Mesodermal cell (in vitro differentiated cells): ENCODE measurements at regions not wholly inside any gene's neighbourhood (a gene's known extent, or its start where the extent isn't known, plus 50 kb on each side); places are given as distances from the start of the nearest gene placed in this dataset.
"Not testable (repeated sequence)": the region's sequence is repeated elsewhere in the genome, so short reads cannot be mapped to it uniquely, and the experiment has no call there.

ENCODE experiments used
- H3K27ac ChIP-seq: 2 replicates; pipeline ENCODE4 v1.7.0; 2013; ENCODE audit warnings: mild to moderate bottlenecking, low read depth, low read length, moderate library complexity; ENCODE audit not compliant: severe bottlenecking
- H3K36me3 ChIP-seq: 2 replicates; pipeline ENCODE4 v1.7.1; 2013; ENCODE audit warnings: mild to moderate bottlenecking, low read length, moderate library complexity; ENCODE audit not compliant: control insufficient read depth, insufficient read depth
- H3K4me1 ChIP-seq: one replicate; pipeline ENCODE4 v1.7.1; 2013; ENCODE audit warnings: mild to moderate bottlenecking, low read length; ENCODE audit not compliant: insufficient read depth, control insufficient read depth, poor library complexity, severe bottlenecking
- H3K4me3 ChIP-seq: 2 replicates; pipeline ENCODE4 v1.7.0; 2013; ENCODE audit warnings: low read length, control low read depth, mild to moderate bottlenecking; ENCODE audit not compliant: insufficient read depth, poor library complexity, severe bottlenecking; ENCODE audit errors: extremely low read depth
- H3K9me3 ChIP-seq: 2 replicates; pipeline ENCODE4 v1.7.1; 2013; ENCODE audit warnings: mild to moderate bottlenecking, low read length, moderate library complexity; ENCODE audit not compliant: control insufficient read depth
- WGBS, 2 experiments: methylation state at CpG; one replicate each; pipeline ENCODE4 v1.1.5; 2013; ENCODE audit warnings: missing lambda C conversion rate in 2 of 2; ENCODE audit not compliant: insufficient coverage in 2 of 2; 5-methylcytosine and 5-hydroxymethylcytosine counted together

GRCh38 chr2:87334888-87335287 lies 313.2 kb upstream of the PLGLB1 start:
- not testable (repeated sequence) for H3K4me3 ChIP-seq, H3K36me3 ChIP-seq, H3K9me3 ChIP-seq, H3K27ac ChIP-seq, H3K4me1 ChIP-seq
- WGBS, 2 experiments = no CpG with 5 or more reads among the region's 2 CpGs

DNA sequence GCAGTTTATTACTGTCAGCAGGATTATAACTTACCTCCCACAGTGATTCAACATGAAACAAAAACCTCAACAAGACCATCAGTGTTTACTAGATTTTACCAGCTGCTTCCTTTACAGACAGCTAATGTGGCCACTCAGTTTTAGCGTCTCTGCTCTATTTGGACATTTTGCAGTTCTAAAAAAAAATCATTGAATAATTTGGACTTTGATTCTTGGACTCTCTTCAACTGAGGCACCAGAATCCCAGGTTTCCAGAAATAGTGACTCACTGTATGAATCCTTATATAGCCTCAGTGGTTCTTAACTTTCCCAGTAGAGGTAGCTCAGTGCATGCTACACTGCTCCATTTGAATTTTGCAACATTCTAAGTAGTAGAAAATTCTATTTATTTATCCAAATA lies 317.4 kb upstream of the PLGLB1 start:
- H3K4me3 ChIP-seq, H3K27ac ChIP-seq, H3K9me3 ChIP-seq, H3K4me1 ChIP-seq, H3K36me3 ChIP-seq: not testable (repeated sequence)
- 88% methylated on average over 1 of the region's 1 CpG; no CpG with 5 or more reads in 1 of the 2 experiments for WGBS, 2 experiments

DNA sequence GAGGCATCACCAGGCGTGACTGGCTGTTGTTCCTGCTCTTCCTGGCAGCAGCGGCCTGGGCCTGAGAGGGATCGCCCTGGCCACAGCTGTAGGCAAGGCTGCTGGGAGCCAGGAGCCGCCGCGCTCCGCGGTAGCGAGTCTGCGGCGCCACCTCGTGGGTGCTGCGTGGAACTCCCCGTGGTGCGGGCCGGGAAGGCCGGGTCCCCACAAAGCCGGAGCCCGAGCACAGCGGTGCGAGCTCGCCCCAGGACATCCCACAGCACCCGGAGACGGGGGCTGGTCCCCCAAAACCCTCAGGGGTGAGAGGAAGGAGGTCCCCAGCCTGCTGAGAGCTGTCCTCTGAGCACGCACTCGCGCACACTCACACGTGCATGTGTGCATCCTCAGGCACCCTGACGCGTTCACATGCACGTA lies 320.0 kb upstream of the PLGLB1 start:
- not testable (repeated sequence) for H3K4me1 ChIP-seq, H3K4me3 ChIP-seq, H3K36me3 ChIP-seq, H3K27ac ChIP-seq, H3K9me3 ChIP-seq
- 36 to 63% methylated on average over 10 to 11 of the region's 31 CpGs for whole genome bisulfite sequencing, 2 experiments

DNA sequence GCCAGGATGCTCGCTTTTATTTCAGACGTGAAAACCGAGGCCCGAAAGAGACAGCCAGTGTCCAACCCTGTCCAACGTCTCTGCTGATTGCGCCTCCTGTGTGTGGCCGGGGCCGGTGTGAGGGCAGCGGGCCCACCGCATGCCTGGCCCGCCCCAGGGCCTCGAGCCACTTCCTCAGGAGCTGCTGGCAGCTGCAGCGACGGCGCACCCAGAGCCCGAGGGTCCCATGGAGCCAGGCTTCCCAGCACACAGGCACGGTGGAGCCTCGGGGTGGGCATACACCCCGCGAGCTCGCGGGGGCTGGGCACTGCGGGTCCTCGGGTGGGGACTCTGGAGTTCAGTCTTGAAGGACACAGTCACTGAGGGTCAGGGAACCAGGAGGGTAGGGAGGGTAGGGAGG lies 320.5 kb upstream of the PLGLB1 start:
- WGBS, 2 experiments = 100% methylated on average over 6 of the region's 24 CpGs; no CpG with 5 or more reads in 1 of the 2 experiments
- not testable (repeated sequence) for H3K4me1 ChIP-seq, H3K36me3 ChIP-seq, H3K4me3 ChIP-seq, H3K27ac ChIP-seq, H3K9me3 ChIP-seq

DNA sequence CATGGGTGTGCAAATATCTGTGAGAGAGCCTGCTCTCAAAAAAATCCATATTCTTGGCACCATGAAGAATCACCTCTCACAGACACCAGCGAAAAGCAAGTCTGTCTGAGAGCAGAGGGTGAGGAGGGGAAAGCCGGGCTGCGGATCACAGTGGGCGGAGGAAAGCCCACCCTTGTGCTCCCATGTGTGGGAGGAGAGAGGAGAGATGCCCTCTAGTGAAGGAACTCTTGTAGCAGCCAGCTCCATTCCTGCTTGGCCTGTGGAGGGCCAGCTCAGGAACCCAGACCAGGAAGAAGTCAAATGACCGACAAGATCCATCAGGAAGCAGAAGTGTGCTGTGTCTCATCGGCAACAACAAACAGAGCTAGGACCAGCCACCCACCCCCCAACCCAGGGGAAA lies 321.7 kb upstream of the PLGLB1 start:
- not testable (repeated sequence) for H3K4me1 ChIP-seq, H3K27ac ChIP-seq, H3K4me3 ChIP-seq, H3K9me3 ChIP-seq, H3K36me3 ChIP-seq
- no CpG with 5 or more reads among the region's 6 CpGs for WGBS, 2 experiments

GRCh38 chr2:87345283-87345682 lies 323.6 kb upstream of the PLGLB1 start:
- not testable (repeated sequence) for H3K9me3 ChIP-seq, H3K4me3 ChIP-seq, H3K27ac ChIP-seq, H3K4me1 ChIP-seq, H3K36me3 ChIP-seq
- 100% methylated on average over 1 of the region's 12 CpGs; no CpG with 5 or more reads in 1 of the 2 experiments for WGBS, 2 experiments

DNA sequence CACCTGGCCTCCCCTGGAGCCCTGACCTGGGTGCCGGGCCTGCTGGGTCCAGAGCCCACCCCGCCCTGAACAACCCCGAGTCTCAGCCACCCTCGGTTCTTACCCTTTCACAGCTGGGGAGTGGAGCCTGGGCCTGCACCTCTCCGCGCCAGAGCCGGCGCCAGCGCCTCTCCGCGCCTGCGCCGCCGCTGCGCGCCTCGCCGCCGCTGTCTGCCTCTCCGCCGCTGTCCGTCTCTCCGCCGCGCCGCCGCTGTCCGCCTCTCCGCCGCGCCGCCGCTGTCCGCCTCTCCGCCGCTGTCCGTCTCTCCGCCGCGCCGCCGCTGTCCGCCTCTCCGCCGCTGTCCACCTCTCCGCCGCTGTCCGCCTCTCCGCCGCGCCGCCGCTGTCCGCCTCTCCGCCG lies 326.9 kb upstream of the PLGLB1 start:
- no CpG with 5 or more reads among the region's 56 CpGs for WGBS, 2 experiments
- H3K4me1 ChIP-seq, H3K27ac ChIP-seq, H3K36me3 ChIP-seq, H3K9me3 ChIP-seq: not testable (repeated sequence)
- H3K4me3 ChIP-seq = peak overlapping the region; percentile 36

GRCh38 chr2:87349006-87349405 lies 327.4 kb upstream of the PLGLB1 start:
- not testable (repeated sequence) for H3K36me3 ChIP-seq, H3K27ac ChIP-seq, H3K4me1 ChIP-seq, H3K9me3 ChIP-seq
- peak overlapping the region; percentile 36 for H3K4me3 ChIP-seq
- WGBS, 2 experiments = no CpG with 5 or more reads among the region's 53 CpGs

DNA sequence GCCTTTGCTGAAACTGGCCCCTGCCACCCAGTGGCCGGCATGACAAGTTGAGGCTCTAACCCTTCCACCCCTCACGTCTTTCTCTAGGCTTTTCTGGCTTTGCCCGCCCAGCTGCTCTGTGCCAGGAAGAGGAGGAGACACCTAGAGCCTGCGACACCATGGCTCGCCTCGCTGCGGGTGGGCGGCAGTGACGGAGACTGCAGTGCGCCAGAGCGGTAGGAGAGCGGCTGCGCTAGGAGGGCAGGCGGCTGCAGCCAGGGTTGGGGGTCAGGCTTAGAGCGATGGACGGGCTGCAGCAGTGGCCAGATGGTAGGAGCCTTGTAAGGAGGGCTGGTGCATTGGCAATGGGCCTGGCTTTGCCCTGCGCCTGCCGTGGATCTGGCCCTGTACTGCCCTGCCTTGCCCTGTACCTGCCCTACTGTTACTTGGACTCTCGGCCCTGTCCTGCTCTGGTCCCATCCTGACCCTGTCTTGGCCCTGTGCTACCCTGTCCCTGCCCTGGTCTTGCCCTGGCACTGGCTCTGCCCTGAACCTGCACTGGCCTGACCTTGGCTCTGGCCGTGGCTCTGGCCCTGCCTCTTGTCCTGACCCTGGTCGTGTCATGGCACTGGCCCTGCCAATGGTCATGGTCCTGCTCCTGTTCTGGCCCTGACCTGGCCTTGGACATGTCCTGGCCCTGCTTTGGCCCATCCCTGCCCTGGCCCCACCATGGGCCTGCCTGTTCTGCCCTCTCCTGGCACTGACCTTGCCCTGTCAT lies 330.7 kb upstream of the PLGLB1 start:
- 99 to 100% methylated on average over 3 to 11 of the region's 21 CpGs for WGBS, 2 experiments
- H3K27ac ChIP-seq, H3K4me3 ChIP-seq, H3K9me3 ChIP-seq, H3K36me3 ChIP-seq, H3K4me1 ChIP-seq: not testable (repeated sequence)

DNA sequence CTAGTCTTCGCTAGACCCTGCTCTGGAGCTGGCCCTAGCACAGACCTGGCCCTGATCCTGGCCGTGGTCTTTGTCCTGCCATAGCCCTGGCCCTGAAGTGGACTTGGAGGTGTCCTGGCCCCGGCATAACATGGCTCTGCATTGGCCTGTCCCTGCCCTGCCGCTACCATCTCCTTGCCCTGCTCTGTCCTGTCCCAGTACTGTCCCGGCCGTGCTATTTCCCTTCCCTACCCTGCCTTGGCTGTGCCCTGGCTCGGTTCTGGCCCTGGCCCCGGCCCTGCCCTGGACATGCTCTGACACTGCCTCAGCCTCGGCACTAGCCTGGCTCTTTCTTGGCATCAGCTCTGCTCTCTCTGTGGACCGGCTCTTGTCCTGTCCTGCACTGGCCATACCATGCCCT lies 331.8 kb upstream of the PLGLB1 start:
- H3K9me3 ChIP-seq, H3K27ac ChIP-seq, H3K4me3 ChIP-seq, H3K36me3 ChIP-seq, H3K4me1 ChIP-seq: not testable (repeated sequence)
- no CpG with 5 or more reads among the region's 10 CpGs for WGBS, 2 experiments

DNA sequence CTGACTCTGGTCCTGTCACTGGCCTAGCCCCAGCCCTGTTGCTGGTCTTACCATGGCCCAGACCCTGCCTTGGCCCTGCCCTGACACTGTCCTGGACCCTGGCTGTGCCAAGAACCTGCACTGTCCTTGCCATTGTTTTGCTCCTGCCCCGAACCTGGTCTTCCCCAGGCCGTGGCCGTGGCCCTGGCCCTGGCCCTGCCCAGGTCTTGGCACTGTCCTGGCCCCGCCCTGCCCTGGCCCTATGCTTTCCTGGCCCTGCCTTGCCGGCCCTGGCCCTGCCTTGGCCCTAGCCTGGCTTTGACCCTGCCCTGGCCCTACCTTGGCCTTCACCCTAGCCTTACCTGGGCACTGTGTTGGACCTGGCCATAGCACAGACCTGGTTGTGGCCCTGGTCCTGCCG lies 332.5 kb upstream of the PLGLB1 start:
- H3K9me3 ChIP-seq, H3K4me1 ChIP-seq, H3K4me3 ChIP-seq, H3K27ac ChIP-seq, H3K36me3 ChIP-seq: not testable (repeated sequence)
- no CpG with 5 or more reads among the region's 6 CpGs for WGBS, 2 experiments
